ENCODE measurements at regions not wholly inside any gene's neighbourhood (a gene's known extent, or its start where the extent isn't known, plus 50 kb on each side); places are given as distances from the start of the nearest gene placed in this dataset.

- DNase-seq (ENCODE audit: low spot score), result no peak
- TF ChIP-seq, protein P1, sequence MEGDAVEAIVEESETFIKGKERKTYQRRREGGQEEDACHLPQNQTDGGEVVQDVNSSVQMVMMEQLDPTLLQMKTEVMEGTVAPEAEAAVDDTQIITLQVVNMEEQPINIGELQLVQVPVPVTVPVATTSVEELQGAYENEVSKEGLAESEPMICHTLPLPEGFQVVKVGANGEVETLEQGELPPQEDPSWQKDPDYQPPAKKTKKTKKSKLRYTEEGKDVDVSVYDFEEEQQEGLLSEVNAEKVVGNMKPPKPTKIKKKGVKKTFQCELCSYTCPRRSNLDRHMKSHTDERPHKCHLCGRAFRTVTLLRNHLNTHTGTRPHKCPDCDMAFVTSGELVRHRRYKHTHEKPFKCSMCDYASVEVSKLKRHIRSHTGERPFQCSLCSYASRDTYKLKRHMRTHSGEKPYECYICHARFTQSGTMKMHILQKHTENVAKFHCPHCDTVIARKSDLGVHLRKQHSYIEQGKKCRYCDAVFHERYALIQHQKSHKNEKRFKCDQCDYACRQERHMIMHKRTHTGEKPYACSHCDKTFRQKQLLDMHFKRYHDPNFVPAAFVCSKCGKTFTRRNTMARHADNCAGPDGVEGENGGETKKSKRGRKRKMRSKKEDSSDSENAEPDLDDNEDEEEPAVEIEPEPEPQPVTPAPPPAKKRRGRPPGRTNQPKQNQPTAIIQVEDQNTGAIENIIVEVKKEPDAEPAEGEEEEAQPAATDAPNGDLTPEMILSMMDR (IDR thresholded peaks at IDR 0.05), result no peak
- no peak for ATAC-seq (ENCODE audit: low FRiP score)
Observed at GRCh38 chr18:78924301-78924700, 55.3 kb upstream of the SALL3 start.

DNA sequence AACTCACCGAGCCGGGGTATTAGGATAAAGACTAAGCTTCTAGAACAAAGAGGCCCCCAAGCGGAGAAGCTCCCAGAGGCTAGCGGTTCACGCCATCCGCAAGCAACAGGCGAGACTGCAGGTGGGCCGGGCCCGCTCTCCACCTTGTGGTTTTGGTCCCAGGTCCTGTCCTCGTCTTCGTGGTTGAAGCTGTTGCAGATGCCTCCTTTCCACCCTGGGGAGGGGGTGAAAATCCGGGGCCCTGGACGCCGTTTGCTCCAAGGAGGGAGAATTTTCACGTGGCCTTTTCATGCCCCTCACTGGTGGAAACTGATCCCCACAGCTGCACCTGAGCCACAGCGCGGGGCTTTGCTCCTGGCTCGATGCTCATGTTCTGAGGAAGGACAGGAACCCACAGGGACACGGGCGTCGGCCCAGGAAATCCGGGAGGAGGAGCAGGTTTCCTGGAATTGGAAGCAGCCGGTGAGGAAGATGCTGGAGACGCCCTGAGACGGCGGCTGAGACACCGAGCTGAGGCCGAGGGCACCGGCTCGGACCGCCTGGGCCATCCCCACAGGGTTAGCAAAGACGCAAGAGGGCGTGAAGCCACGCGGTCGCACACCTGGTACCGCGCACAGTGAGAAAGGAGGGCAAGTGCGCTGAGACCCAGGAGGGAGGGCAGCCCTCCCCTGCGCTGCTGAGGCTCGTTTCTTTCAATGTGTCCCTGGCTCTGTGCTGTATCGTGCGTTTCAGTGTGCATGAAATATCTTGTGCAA is 54.7 kb upstream of the SALL3 start:
- ATAC-seq (ENCODE audit: low FRiP score) (no peak), DNase-seq (ENCODE audit: low spot score) (no peak)
- TF ChIP-seq, protein P1 (IDR thresholded peaks at IDR 0.05), result no peak

DNA sequence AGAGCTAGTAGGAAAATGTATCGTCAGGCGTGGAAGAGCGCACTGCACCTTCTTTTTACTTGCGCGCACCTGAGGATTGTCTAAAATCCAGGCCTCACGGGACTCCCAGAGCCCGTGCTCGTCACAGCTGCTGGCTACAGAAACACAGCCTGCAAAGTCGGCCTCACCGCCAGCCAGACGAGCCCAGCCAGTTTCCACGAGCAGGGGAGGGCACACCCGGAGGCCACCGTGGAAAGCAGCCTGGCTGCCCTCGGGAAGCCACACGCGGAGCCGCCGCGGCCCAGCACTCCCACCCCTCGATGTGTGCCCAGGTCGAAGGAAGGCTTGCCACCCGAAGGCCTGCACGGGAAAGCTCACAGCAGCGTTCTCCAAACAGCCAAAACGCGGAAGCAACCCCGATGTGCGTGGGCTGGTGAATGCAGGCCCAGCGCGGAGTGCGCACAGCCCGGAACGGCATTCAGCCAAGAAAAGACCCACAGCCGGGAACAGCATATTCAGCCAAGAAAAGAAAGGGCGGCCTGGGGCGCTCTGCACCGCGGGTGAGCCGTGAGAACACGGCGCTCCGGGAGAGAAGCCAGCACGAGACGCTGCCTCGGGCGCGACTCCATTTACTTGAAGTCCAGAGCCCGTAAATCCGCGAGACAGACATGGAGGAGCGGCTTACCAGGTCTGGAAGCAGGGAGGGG is 53.9 kb upstream of the SALL3 start:
- DNase-seq (ENCODE audit: low spot score) (no peak), ATAC-seq (ENCODE audit: low FRiP score) (no peak)
- TF ChIP-seq, protein P1 (IDR thresholded peaks at IDR 0.05), result no peak

DNA sequence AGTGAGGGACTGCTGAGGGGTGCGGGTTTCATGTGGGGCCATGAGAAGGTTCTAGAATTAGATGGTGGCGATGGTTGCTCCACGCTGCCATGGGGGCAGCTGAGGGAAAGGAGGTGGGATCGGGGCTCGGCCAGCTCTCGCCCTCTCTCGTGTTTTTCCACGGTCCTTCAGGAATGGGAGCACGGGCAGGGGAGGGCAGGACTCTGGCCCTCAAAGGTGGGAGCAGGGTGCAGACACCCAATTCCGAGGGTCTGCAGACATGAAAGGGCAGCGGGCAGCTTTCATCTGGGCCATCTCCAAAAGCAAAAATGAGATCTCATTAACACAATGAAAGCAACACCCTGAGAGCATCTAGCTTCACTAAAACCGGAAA is 53.4 kb upstream of the SALL3 start:
- DNase-seq (ENCODE audit: low spot score) (no peak), ATAC-seq (ENCODE audit: low FRiP score) (no peak)
- TF ChIP-seq, protein P1 (IDR thresholded peaks at IDR 0.05), result no peak

DNA sequence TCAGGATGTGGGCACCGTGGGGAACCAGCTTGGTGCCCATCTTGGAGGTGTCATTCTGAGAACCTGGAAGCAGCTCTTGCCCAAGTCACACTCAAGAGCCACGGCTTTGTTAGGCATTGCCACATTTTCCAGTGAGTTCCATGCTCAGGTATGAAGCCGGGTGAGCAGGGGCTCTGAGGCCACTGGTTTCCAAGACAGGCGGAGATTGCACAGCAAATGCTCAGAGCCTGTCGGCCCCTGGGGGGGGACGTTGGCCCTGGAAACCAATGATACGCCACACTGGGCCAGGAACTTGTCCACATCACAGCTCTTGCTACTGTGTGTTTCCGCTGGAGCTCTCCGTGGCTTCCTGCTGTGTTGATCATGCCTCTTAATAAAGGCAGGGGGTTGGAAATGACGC is 52.5 kb upstream of the SALL3 start:
- TF ChIP-seq, protein P1 (IDR thresholded peaks at IDR 0.05), result no peak
- ATAC-seq (ENCODE audit: low FRiP score) (no peak), DNase-seq (ENCODE audit: low spot score) (no peak)

GRCh38 chr18:78927616-78928015 is 52.0 kb upstream of the SALL3 start:
- ATAC-seq (ENCODE audit: low FRiP score) (no peak), DNase-seq (ENCODE audit: low spot score) (no peak)
- TF ChIP-seq, protein P1 (IDR thresholded peaks at IDR 0.05), result no peak

GRCh38 chr18:78928076-78928475 is 51.5 kb upstream of the SALL3 start:
- TF ChIP-seq, protein P1 (IDR thresholded peaks at IDR 0.05), result no peak
- ATAC-seq (ENCODE audit: low FRiP score) (no peak), DNase-seq (ENCODE audit: low spot score) (no peak)

Data from omental fat pad (tissue), 3 donors.